ENCODE measurements at regions not wholly inside any gene's neighbourhood (a gene's known extent, or its start where the extent isn't known, plus 50 kb on each side); places are given as distances from the start of the nearest gene placed in this dataset.

DNA sequence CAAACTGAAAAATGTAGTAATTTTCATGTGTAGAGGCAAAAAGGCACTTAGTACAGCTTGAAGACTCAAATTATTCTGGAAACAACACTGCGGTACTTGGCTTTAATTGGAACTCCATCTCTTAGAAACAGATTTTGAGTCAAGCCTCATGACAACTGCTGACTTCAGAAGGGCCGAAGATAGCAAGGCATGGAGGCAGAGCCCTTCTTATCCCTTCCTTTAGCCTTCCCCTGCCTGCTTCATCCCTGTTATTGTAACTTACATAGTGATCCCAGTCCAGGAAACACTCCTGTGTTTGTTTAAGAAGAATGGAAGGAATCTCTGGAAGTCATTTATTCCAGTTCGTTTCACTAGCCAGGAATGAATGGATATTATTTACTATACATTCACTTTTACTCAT, 110.9 kb upstream of the FAM98A start:
- TF ChIP-seq EZH2 (IDR thresholded peaks at IDR 0.05; ENCODE audit: low read depth) = no peak
- TF ChIP-seq, protein P1, sequence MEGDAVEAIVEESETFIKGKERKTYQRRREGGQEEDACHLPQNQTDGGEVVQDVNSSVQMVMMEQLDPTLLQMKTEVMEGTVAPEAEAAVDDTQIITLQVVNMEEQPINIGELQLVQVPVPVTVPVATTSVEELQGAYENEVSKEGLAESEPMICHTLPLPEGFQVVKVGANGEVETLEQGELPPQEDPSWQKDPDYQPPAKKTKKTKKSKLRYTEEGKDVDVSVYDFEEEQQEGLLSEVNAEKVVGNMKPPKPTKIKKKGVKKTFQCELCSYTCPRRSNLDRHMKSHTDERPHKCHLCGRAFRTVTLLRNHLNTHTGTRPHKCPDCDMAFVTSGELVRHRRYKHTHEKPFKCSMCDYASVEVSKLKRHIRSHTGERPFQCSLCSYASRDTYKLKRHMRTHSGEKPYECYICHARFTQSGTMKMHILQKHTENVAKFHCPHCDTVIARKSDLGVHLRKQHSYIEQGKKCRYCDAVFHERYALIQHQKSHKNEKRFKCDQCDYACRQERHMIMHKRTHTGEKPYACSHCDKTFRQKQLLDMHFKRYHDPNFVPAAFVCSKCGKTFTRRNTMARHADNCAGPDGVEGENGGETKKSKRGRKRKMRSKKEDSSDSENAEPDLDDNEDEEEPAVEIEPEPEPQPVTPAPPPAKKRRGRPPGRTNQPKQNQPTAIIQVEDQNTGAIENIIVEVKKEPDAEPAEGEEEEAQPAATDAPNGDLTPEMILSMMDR (conservative IDR thresholded peaks at IDR 0.05) = no peak

Measured in PC-9 (cell line).